Uterus (tissue), 3 donors: ENCODE measurements at regions not wholly inside any gene's neighbourhood (a gene's known extent, or its start where the extent isn't known, plus 50 kb on each side); places are given as distances from the start of the nearest gene placed in this dataset.
A peak's percentile ranks its signal among the peaks of the same experiment; 100 is the strongest.

Experiments
- DNase-seq, 2 donors: peaks; one replicate each; pipeline ENCODE4 v3.0.0-alpha.2; 2019 to 2020
- H3K27ac ChIP-seq, 2 donors: fragments of 200-600 bp; sonication (generic); 1 replicate in 1 of 2; 2 replicates in 1 of 2; pipeline ENCODE4 v1.5.1; 2016 to 2018
- H3K27me3 ChIP-seq, 2 donors: fragments of 200-600 bp; sonication (generic); one replicate each; pipeline ENCODE4 v1.5.1; 2018 to 2019; ENCODE audit warnings: control low read depth in 1 of 2
- H3K36me3 ChIP-seq, 2 donors: fragments of 200-600 bp; sonication (generic); one replicate each; pipeline ENCODE4 v1.5.1; 2019; ENCODE audit warnings: control low read depth in 1 of 2
- H3K4me1 ChIP-seq, 2 donors: fragments of 200-600 bp; sonication (generic); one replicate each; pipeline ENCODE4 v1.5.1; 2018 to 2019; ENCODE audit warnings: control low read depth in 1 of 2
- H3K4me3 ChIP-seq, 2 donors: fragments of 200-600 bp; sonication (generic); 1 replicate in 1 of 2; 2 replicates in 1 of 2; pipeline ENCODE4 v1.5.1; 2018 to 2019; ENCODE audit warnings: mild to moderate bottlenecking in 1 of 2
- H3K9me3 ChIP-seq, 2 donors: fragments of 200-600 bp; sonication (generic); one replicate each; pipeline ENCODE4 v1.5.1; 2019; ENCODE audit warnings: control low read depth in 1 of 2
- POLR2A ChIP-seq, 2 donors: fragments of 450-650 bp; IDR thresholded peaks; one replicate each; pipeline ENCODE4 v1.6.1; 2016; ENCODE audit warnings: antibody characterized with exemption in 2 of 2, mild to moderate bottlenecking in 1 of 2, moderate library complexity in 1 of 2
- intact Hi-C: fragments of 100-400 bp; cut with DNase I; formaldehyde crosslinking; loops from one replicate; pipeline ENCODE4 v1.15.1; 2023; ENCODE audit warnings: low total_unique reads
- TF ChIP-seq, protein P1 (sequence below), 4 experiments: fragments of 200-600 bp in 2 of 4; fragments of 450-650 bp in 2 of 4; sonication (generic) in 2 of 4; IDR thresholded peaks; one replicate each; pipeline ENCODE4 v1.5.1; 2016 to 2019; ENCODE audit warnings: antibody characterized with exemption in 4 of 4, mild to moderate bottlenecking in 2 of 4, moderate library complexity in 1 of 4
- donor health status: DM: yes; HTN: yes; CAD: no.

DNA sequence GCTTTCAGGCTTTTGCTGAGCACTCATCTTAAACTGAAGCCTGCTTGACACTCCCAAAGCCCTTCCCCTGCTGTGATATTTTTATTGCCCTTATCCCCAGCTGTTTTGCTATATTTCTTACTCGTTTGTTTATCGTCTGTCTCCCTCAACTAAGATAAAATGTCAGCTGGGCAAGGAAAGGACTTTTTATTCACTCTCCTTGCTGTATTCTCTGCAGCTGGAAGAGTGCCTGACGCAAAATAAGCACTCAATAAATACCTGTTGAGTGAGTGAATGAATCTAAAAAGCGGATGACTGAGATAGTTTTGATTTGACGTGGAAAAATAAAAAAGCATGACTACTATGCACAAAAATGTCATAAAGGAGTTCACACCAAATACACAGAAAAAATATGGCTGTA is 84.8 kb upstream of the POMGNT2 start:
- TF ChIP-seq, protein P1, sequence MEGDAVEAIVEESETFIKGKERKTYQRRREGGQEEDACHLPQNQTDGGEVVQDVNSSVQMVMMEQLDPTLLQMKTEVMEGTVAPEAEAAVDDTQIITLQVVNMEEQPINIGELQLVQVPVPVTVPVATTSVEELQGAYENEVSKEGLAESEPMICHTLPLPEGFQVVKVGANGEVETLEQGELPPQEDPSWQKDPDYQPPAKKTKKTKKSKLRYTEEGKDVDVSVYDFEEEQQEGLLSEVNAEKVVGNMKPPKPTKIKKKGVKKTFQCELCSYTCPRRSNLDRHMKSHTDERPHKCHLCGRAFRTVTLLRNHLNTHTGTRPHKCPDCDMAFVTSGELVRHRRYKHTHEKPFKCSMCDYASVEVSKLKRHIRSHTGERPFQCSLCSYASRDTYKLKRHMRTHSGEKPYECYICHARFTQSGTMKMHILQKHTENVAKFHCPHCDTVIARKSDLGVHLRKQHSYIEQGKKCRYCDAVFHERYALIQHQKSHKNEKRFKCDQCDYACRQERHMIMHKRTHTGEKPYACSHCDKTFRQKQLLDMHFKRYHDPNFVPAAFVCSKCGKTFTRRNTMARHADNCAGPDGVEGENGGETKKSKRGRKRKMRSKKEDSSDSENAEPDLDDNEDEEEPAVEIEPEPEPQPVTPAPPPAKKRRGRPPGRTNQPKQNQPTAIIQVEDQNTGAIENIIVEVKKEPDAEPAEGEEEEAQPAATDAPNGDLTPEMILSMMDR (IDR thresholded peaks at IDR 0.05): no peak
- TF ChIP-seq POLR2A (IDR thresholded peaks at IDR 0.05): no peak
- no peaks in the 10 kb centered on the region for H3K36me3 ChIP-seq
- H3K4me1 ChIP-seq: no peaks in the 10 kb centered on the region
- H3K27me3 ChIP-seq: no peaks in the 10 kb centered on the region
- H3K27ac ChIP-seq: peak overlapping the region; percentile 34 to 70
- intact Hi-C loops: no loop called here
- H3K9me3 ChIP-seq: no peaks in the 10 kb centered on the region
- no peak overlapping the region for H3K4me3 ChIP-seq
- DNase-seq: no peak

DNA sequence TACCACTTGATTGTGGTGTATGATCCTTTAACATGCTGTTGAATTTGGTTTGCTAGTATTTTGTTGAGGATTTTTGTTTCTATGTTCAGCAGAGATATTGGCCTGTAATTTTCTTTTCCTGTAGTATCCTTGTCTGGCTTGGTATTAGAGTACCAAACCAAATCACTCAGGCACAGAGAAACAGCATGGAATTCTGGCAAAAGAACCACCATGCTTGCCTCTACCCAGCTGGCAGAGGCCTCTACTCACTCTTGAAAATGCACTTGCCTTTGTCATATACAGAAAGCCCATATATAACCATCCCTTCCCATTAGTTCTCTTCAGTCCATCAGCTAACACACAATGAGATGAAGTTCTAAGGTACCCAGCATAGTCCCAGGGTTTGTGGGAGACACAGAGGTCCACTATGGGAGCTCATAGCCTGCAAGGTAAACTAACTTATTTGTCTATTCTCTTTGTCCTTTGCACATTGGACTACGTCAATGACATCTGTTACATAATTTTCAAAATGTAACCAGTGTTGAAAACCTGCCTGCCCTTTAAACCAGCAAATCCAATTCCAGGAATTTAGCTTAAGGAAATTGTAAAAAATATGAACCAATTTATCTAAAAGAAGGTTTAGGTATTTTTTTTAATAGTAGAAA is 82.1 kb upstream of the POMGNT2 start:
- no peaks in the 10 kb centered on the region for H3K4me1 ChIP-seq
- intact Hi-C loops: no loop called here
- no peak overlapping the region for H3K27ac ChIP-seq
- H3K27me3 ChIP-seq: no peaks in the 10 kb centered on the region
- no peaks in the 10 kb centered on the region for H3K36me3 ChIP-seq
- no peaks in the 10 kb centered on the region for H3K9me3 ChIP-seq
- TF ChIP-seq, protein P1 (IDR thresholded peaks at IDR 0.05): no peak
- no peak for TF ChIP-seq POLR2A (IDR thresholded peaks at IDR 0.05)
- no peak for DNase-seq
- H3K4me3 ChIP-seq: no peak overlapping the region

DNA sequence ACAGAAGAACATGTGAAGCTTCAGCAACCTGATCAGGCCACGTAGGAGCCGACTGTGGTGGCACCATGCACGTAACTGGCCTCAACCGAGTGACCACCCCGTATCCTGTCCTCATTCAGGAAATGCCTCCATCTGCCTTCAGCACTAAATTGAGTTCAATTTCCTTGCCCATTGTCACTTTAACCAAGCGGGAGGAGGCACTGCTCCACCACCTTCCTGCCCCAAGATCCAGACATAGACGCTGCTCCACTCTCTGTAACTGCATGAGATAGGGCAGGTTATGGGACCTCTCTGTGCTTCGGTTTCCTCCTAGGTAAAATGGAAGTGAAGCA is 80.1 kb upstream of the POMGNT2 start:
- Histone ChIP-seq H3K27me3 (no peaks in the 10 kb centered on the region), H3K36me3 (no peaks in the 10 kb centered on the region), H3K9me3 (no peaks in the 10 kb centered on the region), H3K4me1 (no peaks in the 10 kb centered on the region), H3K4me3 (no peak overlapping the region), H3K27ac (no peak overlapping the region)
- intact Hi-C loops: no loop called here
- DNase-seq: no peak
- TF ChIP-seq POLR2A (IDR thresholded peaks at IDR 0.05): no peak

DNA sequence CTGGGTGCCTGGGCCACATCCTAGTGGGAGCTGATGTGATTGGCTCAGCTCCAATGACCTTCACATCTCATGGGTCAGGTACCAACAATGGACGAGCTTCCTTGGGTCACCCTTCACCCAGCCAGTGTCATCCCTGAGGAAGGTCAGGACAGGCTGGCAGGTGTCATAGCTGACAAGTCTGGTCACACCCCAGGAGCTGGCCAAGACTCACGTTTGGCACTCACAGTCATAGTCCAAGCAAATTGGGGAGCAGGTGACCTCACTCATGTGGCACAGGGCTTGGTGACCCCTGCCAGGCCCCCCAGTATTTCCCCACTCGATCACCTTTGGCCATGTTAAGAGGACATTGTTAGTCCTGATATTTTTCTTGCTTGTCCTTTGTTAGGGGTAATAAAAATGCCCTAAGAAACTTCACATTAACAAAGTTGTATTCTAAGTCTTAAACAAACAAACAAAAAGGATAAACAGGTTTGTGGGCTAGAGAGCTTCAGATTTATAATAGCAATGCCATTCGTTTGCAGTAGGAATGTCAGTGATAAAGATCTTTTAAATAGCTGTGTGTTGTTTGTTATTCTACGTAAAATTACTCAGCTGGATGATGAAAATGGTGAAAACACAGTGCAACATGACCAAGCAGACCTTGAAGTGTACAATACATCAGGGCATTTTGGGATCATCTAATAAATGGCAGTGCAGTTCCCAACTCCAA is 79.5 kb upstream of the POMGNT2 start:
- Histone ChIP-seq H3K27me3 (no peaks in the 10 kb centered on the region), H3K36me3 (no peaks in the 10 kb centered on the region), H3K9me3 (no peaks in the 10 kb centered on the region), H3K27ac (no peak overlapping the region), H3K4me1 (no peaks in the 10 kb centered on the region), H3K4me3 (no peak overlapping the region)
- DNase-seq: no peak
- TF ChIP-seq POLR2A (IDR thresholded peaks at IDR 0.05): no peak
- TF ChIP-seq, protein P1 (IDR thresholded peaks at IDR 0.05): no peak
- intact Hi-C loops: no loop called here

DNA sequence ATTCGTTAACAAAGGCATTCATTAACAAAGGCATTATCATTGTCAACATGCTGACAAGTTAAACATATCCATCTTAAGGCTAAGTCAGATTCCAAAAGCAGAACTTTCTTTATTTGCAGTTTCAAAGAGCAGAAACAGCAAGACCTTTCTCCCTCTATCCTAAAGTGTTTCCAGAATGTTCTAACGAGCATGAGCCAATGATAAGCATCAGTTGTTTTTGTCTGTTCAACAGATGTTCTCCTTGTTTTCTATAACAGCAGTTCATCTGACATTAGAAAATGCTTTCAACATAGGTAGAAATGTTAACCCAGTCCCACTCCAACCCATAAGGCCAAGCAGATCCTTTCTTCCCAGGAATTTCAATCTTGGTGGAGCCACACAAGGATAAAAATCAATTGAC is 77.6 kb upstream of the POMGNT2 start:
- H3K4me1 ChIP-seq: no peaks in the 10 kb centered on the region
- no peak overlapping the region for H3K4me3 ChIP-seq
- H3K36me3 ChIP-seq: no peaks in the 10 kb centered on the region
- H3K27me3 ChIP-seq: no peaks in the 10 kb centered on the region
- intact Hi-C loops: no loop called here
- no peak for DNase-seq
- no peak overlapping the region for H3K27ac ChIP-seq
- TF ChIP-seq, protein P1 (IDR thresholded peaks at IDR 0.05): no peak
- TF ChIP-seq POLR2A (IDR thresholded peaks at IDR 0.05): no peak
- H3K9me3 ChIP-seq: no peaks in the 10 kb centered on the region
